ENCODE measurements at regions not wholly inside any gene's neighbourhood (a gene's known extent, or its start where the extent isn't known, plus 50 kb on each side); places are given as distances from the start of the nearest gene placed in this dataset.

- TF ChIP-seq, protein P1, sequence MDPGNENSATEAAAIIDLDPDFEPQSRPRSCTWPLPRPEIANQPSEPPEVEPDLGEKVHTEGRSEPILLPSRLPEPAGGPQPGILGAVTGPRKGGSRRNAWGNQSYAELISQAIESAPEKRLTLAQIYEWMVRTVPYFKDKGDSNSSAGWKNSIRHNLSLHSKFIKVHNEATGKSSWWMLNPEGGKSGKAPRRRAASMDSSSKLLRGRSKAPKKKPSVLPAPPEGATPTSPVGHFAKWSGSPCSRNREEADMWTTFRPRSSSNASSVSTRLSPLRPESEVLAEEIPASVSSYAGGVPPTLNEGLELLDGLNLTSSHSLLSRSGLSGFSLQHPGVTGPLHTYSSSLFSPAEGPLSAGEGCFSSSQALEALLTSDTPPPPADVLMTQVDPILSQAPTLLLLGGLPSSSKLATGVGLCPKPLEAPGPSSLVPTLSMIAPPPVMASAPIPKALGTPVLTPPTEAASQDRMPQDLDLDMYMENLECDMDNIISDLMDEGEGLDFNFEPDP (CRISPR knock-in tag; conservative IDR thresholded peaks at IDR 0.05): 0 out of 2 replicates have a peak, but pooled peaks have one; percentile 22
- TF ChIP-seq, protein P2, sequence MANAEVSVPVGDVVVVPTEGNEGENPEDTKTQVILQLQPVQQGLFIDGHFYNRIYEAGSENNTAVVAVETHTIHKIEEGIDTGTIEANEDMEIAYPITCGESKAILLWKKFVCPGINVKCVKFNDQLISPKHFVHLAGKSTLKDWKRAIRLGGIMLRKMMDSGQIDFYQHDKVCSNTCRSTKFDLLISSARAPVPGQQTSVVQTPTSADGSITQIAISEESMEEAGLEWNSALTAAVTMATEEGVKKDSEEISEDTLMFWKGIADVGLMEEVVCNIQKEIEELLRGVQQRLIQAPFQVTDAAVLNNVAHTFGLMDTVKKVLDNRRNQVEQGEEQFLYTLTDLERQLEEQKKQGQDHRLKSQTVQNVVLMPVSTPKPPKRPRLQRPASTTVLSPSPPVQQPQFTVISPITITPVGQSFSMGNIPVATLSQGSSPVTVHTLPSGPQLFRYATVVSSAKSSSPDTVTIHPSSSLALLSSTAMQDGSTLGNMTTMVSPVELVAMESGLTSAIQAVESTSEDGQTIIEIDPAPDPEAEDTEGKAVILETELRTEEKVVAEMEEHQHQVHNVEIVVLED (CRISPR knock-in tag; IDR thresholded peaks at IDR 0.05; ENCODE audit: borderline replicate concordance): no peak
- TF ChIP-seq NAIF1 (CRISPR knock-in tag; IDR thresholded peaks at IDR 0.05; ENCODE audit: borderline replicate concordance): no peak
- TF ChIP-seq TBX2 (CRISPR knock-in tag; IDR thresholded peaks at IDR 0.05; ENCODE audit: borderline replicate concordance): no peak
- TF ChIP-seq NCOA1 (CRISPR knock-in tag; IDR thresholded peaks at IDR 0.05): no peak
- peak; percentile 31; the same call in 1 of the 2 replicates for TF ChIP-seq ZNF768 (CRISPR knock-in tag; IDR thresholded peaks at IDR 0.05)
- 0 out of 2 replicates have a peak, but pooled peaks have one; percentile 13 for TF ChIP-seq ZKSCAN8 (CRISPR knock-in tag; IDR thresholded peaks at IDR 0.05; ENCODE audit: borderline replicate concordance)
- TF ChIP-seq PRPF4 (IDR thresholded peaks at IDR 0.05; ENCODE audit: low read depth, low read length, poor library complexity, severe bottlenecking): no peak
- TF ChIP-seq ZBTB42 (CRISPR knock-in tag; IDR thresholded peaks at IDR 0.05): no peak
Measured at GRCh38 chr16:85196976-85197375, 84.7 kb upstream of the CIBAR2 start (continued).
